ENCODE measurements at regions not wholly inside any gene's neighbourhood (a gene's known extent, or its start where the extent isn't known, plus 50 kb on each side); places are given as distances from the start of the nearest gene placed in this dataset.

DNA sequence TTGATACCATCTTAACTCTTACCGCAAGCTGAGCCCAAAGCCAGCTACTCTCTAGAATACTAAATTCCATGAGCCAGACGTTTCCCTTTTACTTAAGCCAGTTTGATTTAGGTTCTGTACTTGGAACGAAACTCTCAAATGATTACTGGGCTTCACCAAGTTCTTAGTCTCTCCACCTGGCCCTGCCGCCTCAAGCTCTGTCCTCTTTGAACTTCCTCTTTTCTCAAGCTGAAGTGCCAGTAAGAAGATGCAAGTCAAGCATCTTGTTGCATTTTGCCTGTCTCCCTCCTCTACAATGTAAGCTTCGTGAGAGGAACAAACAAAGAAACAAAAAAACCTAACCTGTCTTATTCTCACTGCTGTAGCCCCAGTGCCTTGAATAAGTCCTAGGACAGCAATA, 358.2 kb upstream of the NPVF start:
- TF ChIP-seq POLR2A (IDR thresholded peaks at IDR 0.05), result no peak
- TF ChIP-seq, protein P1, sequence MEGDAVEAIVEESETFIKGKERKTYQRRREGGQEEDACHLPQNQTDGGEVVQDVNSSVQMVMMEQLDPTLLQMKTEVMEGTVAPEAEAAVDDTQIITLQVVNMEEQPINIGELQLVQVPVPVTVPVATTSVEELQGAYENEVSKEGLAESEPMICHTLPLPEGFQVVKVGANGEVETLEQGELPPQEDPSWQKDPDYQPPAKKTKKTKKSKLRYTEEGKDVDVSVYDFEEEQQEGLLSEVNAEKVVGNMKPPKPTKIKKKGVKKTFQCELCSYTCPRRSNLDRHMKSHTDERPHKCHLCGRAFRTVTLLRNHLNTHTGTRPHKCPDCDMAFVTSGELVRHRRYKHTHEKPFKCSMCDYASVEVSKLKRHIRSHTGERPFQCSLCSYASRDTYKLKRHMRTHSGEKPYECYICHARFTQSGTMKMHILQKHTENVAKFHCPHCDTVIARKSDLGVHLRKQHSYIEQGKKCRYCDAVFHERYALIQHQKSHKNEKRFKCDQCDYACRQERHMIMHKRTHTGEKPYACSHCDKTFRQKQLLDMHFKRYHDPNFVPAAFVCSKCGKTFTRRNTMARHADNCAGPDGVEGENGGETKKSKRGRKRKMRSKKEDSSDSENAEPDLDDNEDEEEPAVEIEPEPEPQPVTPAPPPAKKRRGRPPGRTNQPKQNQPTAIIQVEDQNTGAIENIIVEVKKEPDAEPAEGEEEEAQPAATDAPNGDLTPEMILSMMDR (IDR thresholded peaks at IDR 0.05), result no peak
